SK-N-SH (cell line): ENCODE measurements at regions not wholly inside any gene's neighbourhood (a gene's known extent, or its start where the extent isn't known, plus 50 kb on each side); places are given as distances from the start of the nearest gene placed in this dataset.

Experiments used
- CTCF ChIA-PET: fragments of 300-600, 350-600 bp; formaldehyde crosslinking; extraction: SDS; loops from one replicate; lab custom pipeline; 2021; lab: Yijun Ruan, JAX
- POLR2A ChIA-PET: fragments of 350-600 bp; sonication (Branson Sonifier 250); formaldehyde crosslinking; extraction: SDS; loops from one replicate; lab custom pipeline; 2020; ENCODE audit warnings: antibody characterized with exemption, inconsistent platforms; lab: Yijun Ruan, JAX
- DNase-seq: peaks from one replicate; pipeline ENCODE4 v3.0.0; 2012
- H2AFZ ChIP-seq: fragments of 200-600 bp; sonication (generic); 2 replicates; pipeline ENCODE4 v1.8.1; 2016; ENCODE audit warnings: antibody characterized with exemption, mild to moderate bottlenecking, low read depth
- H3F3A ChIP-seq: fragments of 200-600 bp; sonication (generic); replicated peaks from 2 replicates; pipeline ENCODE3; 2016; ENCODE audit warnings: antibody characterized with exemption, mild to moderate bottlenecking; ENCODE audit not compliant: insufficient read depth
- H3K27ac ChIP-seq, 2 experiments: fragments of 200-500 bp in 1 of 2; fragments of 200-600 bp in 1 of 2; sonication (Bioruptor generic) in 1 of 2; sonication (generic), shearing (Covaris generic) in 1 of 2; 2 replicates each; pipeline versions ENCODE4 v1.5.1 to v1.6.1; 2014 to 2016; ENCODE audit warnings: low read depth in 2 of 2, inconsistent platforms in 1 of 2, low read length in 1 of 2, mild to moderate bottlenecking in 1 of 2, mixed read lengths in 1 of 2
- H3K27me3 ChIP-seq: fragments of 200-600 bp; sonication (generic), shearing (Covaris generic); 2 replicates; pipeline ENCODE4 v1.6.1; 2016; ENCODE audit warnings: mixed run types; ENCODE audit not compliant: insufficient read depth
- H3K36me3 ChIP-seq, 2 experiments: fragments of 200-500 bp in 1 of 2; fragments of 200-600 bp in 1 of 2; sonication (Bioruptor generic) in 1 of 2; sonication (generic) in 1 of 2; replicated peaks in 1 of 2; 2 replicates each; pipeline versions ENCODE3 to v1.5.1; 2014 to 2016; ENCODE audit warnings: low read length in 1 of 2, mild to moderate bottlenecking in 1 of 2; ENCODE audit not compliant: insufficient read depth in 2 of 2, control insufficient read depth in 1 of 2
- H3K4me1 ChIP-seq, 2 experiments: fragments of 200-500 bp in 1 of 2; fragments of 200-600 bp in 1 of 2; sonication (Bioruptor generic) in 1 of 2; sonication (generic), shearing (Covaris generic) in 1 of 2; 2 replicates each; pipeline versions ENCODE4 v1.5.1 to v1.6.1; 2014 to 2016; ENCODE audit warnings: low read depth in 1 of 2, low read length in 1 of 2, mixed run types in 1 of 2; ENCODE audit not compliant: insufficient read depth in 2 of 2, control insufficient read depth in 1 of 2
- H3K4me2 ChIP-seq: fragments of 200-600 bp; sonication (generic), shearing (Covaris generic); 2 replicates; pipeline ENCODE4 v1.6.1; 2017; ENCODE audit warnings: mixed run types
- H3K4me3 ChIP-seq, 2 experiments: fragments of 200-500 bp in 1 of 2; fragments of 200-600 bp in 1 of 2; sonication (Bioruptor generic) in 1 of 2; sonication (generic), shearing (Covaris generic) in 1 of 2; 2 replicates each; pipeline versions ENCODE4 v1.5.1 to v1.8.1; 2014 to 2016; ENCODE audit warnings: low read depth in 2 of 2, inconsistent platforms in 1 of 2, low read length in 1 of 2, mild to moderate bottlenecking in 1 of 2, mixed read lengths in 1 of 2, moderate library complexity in 1 of 2
- H3K79me2 ChIP-seq: fragments of 200-600 bp; sonication (generic); 2 replicates; pipeline ENCODE4 v1.8.1; 2017; ENCODE audit warnings: mild to moderate bottlenecking; ENCODE audit not compliant: insufficient read depth
- H3K9ac ChIP-seq: fragments of 200-600 bp; sonication (generic); 2 replicates; pipeline ENCODE4 v1.6.1; 2017; ENCODE audit warnings: mixed run types
- H3K9me2 ChIP-seq: fragments of 200-600 bp; sonication (generic); 2 replicates; pipeline ENCODE4 v1.6.1; 2017; ENCODE audit warnings: mixed run types
- H3K9me3 ChIP-seq: fragments of 200-600 bp; sonication (generic); 2 replicates; pipeline ENCODE4 v1.6.1; 2017; ENCODE audit warnings: mixed run types, mild to moderate bottlenecking, moderate library complexity
- H4K20me1 ChIP-seq: fragments of 200-600 bp; sonication (generic); 2 replicates; pipeline ENCODE4 v1.6.1; 2017; ENCODE audit warnings: mild to moderate bottlenecking, mixed run types; ENCODE audit not compliant: insufficient read depth
- CHD2 ChIP-seq: fragments of 150-350 bp; IDR thresholded peaks from 2 replicates; pipeline ENCODE4 v1.6.1; 2018; ENCODE audit warnings: low read length; ENCODE audit not compliant: partially characterized antibody
- EP300 ChIP-seq, 2 experiments: IDR thresholded peaks; 2 replicates each; pipeline versions ENCODE4 v1.4.0 to v1.6.1; 2012; ENCODE audit warnings: borderline replicate concordance in 1 of 2, low read depth in 1 of 2, low read length in 1 of 2
- FOSL2 ChIP-seq: IDR thresholded peaks from 2 replicates; pipeline ENCODE4 v1.4.0; 2012; ENCODE audit warnings: low read depth, mild to moderate bottlenecking, moderate library complexity, borderline replicate concordance
- FOXM1 ChIP-seq: IDR thresholded peaks from 2 replicates; pipeline ENCODE4 v1.4.0; 2012; ENCODE audit warnings: low read depth, mild to moderate bottlenecking
- IRF3 ChIP-seq: fragments of 150-350 bp; IDR thresholded peaks from 2 replicates; pipeline ENCODE4 v1.6.1; 2016; ENCODE audit warnings: mild to moderate bottlenecking, low read depth, low read length
- JUND ChIP-seq: IDR thresholded peaks from 2 replicates; pipeline ENCODE4 v1.4.0; 2012
- MAX ChIP-seq: IDR thresholded peaks from 2 replicates; pipeline ENCODE4 v1.4.0; 2012; ENCODE audit warnings: low read depth
- MEF2A ChIP-seq: IDR thresholded peaks from 2 replicates; pipeline ENCODE4 v1.4.0; 2012; ENCODE audit warnings: low read depth, borderline replicate concordance
- NFIC ChIP-seq: IDR thresholded peaks from 2 replicates; pipeline ENCODE4 v1.4.0; 2012; ENCODE audit warnings: borderline replicate concordance
- PBX3 ChIP-seq: IDR thresholded peaks from 2 replicates; pipeline ENCODE4; 2012
- POLR2AphosphoS5 ChIP-seq: IDR thresholded peaks from 2 replicates; pipeline ENCODE4 v1.6.1; 2012; ENCODE audit warnings: low read depth, low read length
- RAD21 ChIP-seq: IDR thresholded peaks from 2 replicates; pipeline ENCODE4 v1.6.1; 2012; ENCODE audit warnings: mild to moderate bottlenecking, low read length
- RCOR1 ChIP-seq: fragments of 150-350 bp; IDR thresholded peaks from 2 replicates; pipeline ENCODE4 v1.6.1; 2017; ENCODE audit warnings: antibody characterized with exemption, low read length
- REST ChIP-seq: IDR thresholded peaks from 2 replicates; pipeline ENCODE4 v1.6.1; 2012; ENCODE audit warnings: mild to moderate bottlenecking, low read depth, low read length, moderate library complexity
- RXRA ChIP-seq: IDR thresholded peaks from 2 replicates; pipeline ENCODE4 v1.4.0; 2012; ENCODE audit warnings: low read depth, mild to moderate bottlenecking, borderline replicate concordance
- SIN3A ChIP-seq: IDR thresholded peaks from 2 replicates; pipeline ENCODE4 v1.6.1; 2012; ENCODE audit warnings: low read depth, mild to moderate bottlenecking, low read length, moderate library complexity, borderline replicate concordance
- SMC3 ChIP-seq: IDR thresholded peaks from 2 replicates; pipeline ENCODE4 v1.6.1; 2012; ENCODE audit warnings: low read depth, low read length, improper control_type of control experiment
- TCF12 ChIP-seq: IDR thresholded peaks from 2 replicates; pipeline ENCODE4 v1.4.0; 2012
- USF2 ChIP-seq: fragments of 150-350 bp; IDR thresholded peaks from 2 replicates; pipeline ENCODE4 v1.6.1; 2017; ENCODE audit warnings: antibody characterized with exemption, low read length, low read depth, borderline replicate concordance
- YY1 ChIP-seq: IDR thresholded peaks from 2 replicates; pipeline ENCODE4 v1.4.0; 2012; ENCODE audit warnings: low read depth, mild to moderate bottlenecking
- WGBS: methylation state at CpG from one replicate; pipeline ENCODE4 v1.1.6; 2017; ENCODE audit warnings: low lambda C conversion rate; 5-methylcytosine and 5-hydroxymethylcytosine counted together

GRCh38 chr9:79481846-79482477, 89.8 kb upstream of the TLE4 start:
- no peaks in the 10 kb centered on the region for H3K36me3 ChIP-seq
- no peaks in the 10 kb centered on the region for H3K27me3 ChIP-seq
- TF ChIP-seq SMC3 (no peak), EP300 (IDR thresholded peaks at IDR 0.05; ENCODE audit: borderline replicate concordance in 1 of 2, low read depth in 1 of 2, low read length in 1 of 2) (no peak), YY1 (no peak), CHD2 (no peak), FOSL2 (no peak), REST (no peak), MEF2A (no peak), RXRA (no peak), JUND (no peak), TCF12 (no peak), RCOR1 (no peak), RAD21 (no peak), USF2 (no peak), SIN3A (no peak), IRF3 (no peak), NFIC (no peak), PBX3 (no peak), FOXM1 (no peak), POLR2AphosphoS5 (no peak), MAX (no peak)
- no peaks in the 10 kb centered on the region for H3F3A ChIP-seq
- H3K4me1 ChIP-seq: peaks cover 0 to 5% of the 10 kb centered on the region in 2 experiments; a peak in 2 of 4 replicates
- no peak overlapping the region for H3K4me3 ChIP-seq
- no peak overlapping the region for H3K9ac ChIP-seq
- no peaks in the 10 kb centered on the region for H3K9me2 ChIP-seq
- no peaks in the 10 kb centered on the region for H4K20me1 ChIP-seq
- H2AFZ ChIP-seq: no peak overlapping the region
- no peak for DNase-seq
- H3K4me2 ChIP-seq: no peak overlapping the region
- CTCF ChIA-PET: no interaction called here
- WGBS: 82% methylated on average over 5 of the region's 5 CpGs
- H3K79me2 ChIP-seq: no peaks in the 10 kb centered on the region
- no peak overlapping the region for H3K27ac ChIP-seq
- no peaks in the 10 kb centered on the region for H3K9me3 ChIP-seq
- POLR2A ChIA-PET: no interaction called here
